Heart left ventricle (tissue), 16 donors: ENCODE measurements at regions not wholly inside any gene's neighbourhood (a gene's known extent, or its start where the extent isn't known, plus 50 kb on each side); places are given as distances from the start of the nearest gene placed in this dataset.

Experiments
- ATAC-seq, 4 donors: fragments of 200-7000 bp; cut with Tn5 transposase; one replicate each; pipeline ENCODE4 v1.9.1; 2020 to 2022; ENCODE audit warnings: moderate library complexity in 4 of 4, mild to moderate bottlenecking in 3 of 4, moderate number of reproducible peaks in 1 of 4
- DNase-seq, 5 donors: peaks; one replicate each; pipeline ENCODE4 v3.0.0-alpha.2; 2020
- H3K27ac ChIP-seq, 12 donors: fragments of 200-600 bp; sonication (generic) in 4 of 12; one replicate each; pipeline versions ENCODE4 v1.5.0 to v1.8.0; 2016 to 2022; ENCODE audit warnings: mild to moderate bottlenecking in 2 of 12
- H3K27me3 ChIP-seq, 9 donors: fragments of 200-600 bp; sonication (generic) in 2 of 9; one replicate each; pipeline versions ENCODE4 v1.5.1 to v1.8.0; 2016 to 2022; ENCODE audit warnings: mild to moderate bottlenecking in 3 of 9
- H3K36me3 ChIP-seq, 9 donors: fragments of 200-600 bp; sonication (generic) in 2 of 9; one replicate each; pipeline versions ENCODE4 v1.5.0 to v1.8.0; 2018 to 2022; ENCODE audit warnings: mild to moderate bottlenecking in 2 of 9
- H3K4me1 ChIP-seq, 12 donors: fragments of 200-600 bp; sonication (generic) in 4 of 12; one replicate each; pipeline versions ENCODE4 v1.5.0 to v1.8.0; 2016 to 2022; ENCODE audit warnings: mild to moderate bottlenecking in 3 of 12
- H3K4me3 ChIP-seq, 12 donors: fragments of 200-600 bp; sonication (generic) in 4 of 12; one replicate each; pipeline versions ENCODE4 v1.5.0 to v1.8.0; 2017 to 2022; ENCODE audit warnings: mild to moderate bottlenecking in 9 of 12, moderate library complexity in 4 of 12
- H3K9me3 ChIP-seq, 12 donors: fragments of 200-600 bp; sonication (generic) in 4 of 12; one replicate each; pipeline versions ENCODE4 v1.5.0 to v1.8.0; 2016 to 2022; ENCODE audit warnings: mild to moderate bottlenecking in 1 of 12
- CTCF ChIP-seq, 12 donors: fragments of 200-600 bp; sonication (generic) in 4 of 12; IDR thresholded peaks; one replicate each; pipeline versions ENCODE4 v1.5.0 to v1.8.0; 2018 to 2022; ENCODE audit warnings: antibody characterized with exemption in 12 of 12, mild to moderate bottlenecking in 5 of 12
- POLR2A ChIP-seq, 2 donors: fragments of 450-650 bp; IDR thresholded peaks; one replicate each; pipeline ENCODE4 v1.6.1; 2017; ENCODE audit warnings: antibody characterized with exemption in 2 of 2, mild to moderate bottlenecking in 2 of 2, moderate library complexity in 2 of 2
- WGBS, 4 donors: extraction: QIAGEN DNeasy Blood & Tissue Kit in 2 of 4; methylation state at CpG; one replicate each; pipeline versions ENCODE4 v1.1.5 to v1.1.7; 2013 to 2018; 5-methylcytosine and 5-hydroxymethylcytosine counted together
- intact Hi-C, 10 donors: fragments of 100-400 bp; cut with DNase I; formaldehyde crosslinking; loops; one replicate each; pipeline versions ENCODE4 v1.11.1 to v1.14.2; 2022
- donor health status: ischemic (EF 13 %, LVEDD 7.1; RV severe dilation, severe dysfunction).
- donor health status: healthy with polysubstance abuse.
- donor health status: DM: no; HTN: yes; CAD: no.
- donor health status: DM: no; HTN: no; CAD: no.
- donor health status: ischemic (EF 25% LVEDD 6.9; RV normal size, moderate dysfunction).
- donor health status: ischemic (EF 25% LVEDD 5.7; RV mildly dilated, moderate dysfunction).
- donor health status: healthy.
- donor health status: DM: yes; HTN: yes; CAD: no.
- donor health status: ischemic (EF 35%, LVEDD 5.7; RV mildly dilated, moderate dysfunction).
- donor health status: nonischemic (EF 11% LVEDD 7.7; RV severe dilation, severe dysfunction).
- donor health status: DM: yes; HTN: yes; CAD: no.
- donor health status: PGD.
- donor health status: ischemic (EF 29% LVEDD 5.4; RV normal size, mild dysfunction).
- donor health status: nonischemic (EF 23%, LVEDD 6.1; RV moderate dilation, normal function).

- no peak for ATAC-seq
- Histone ChIP-seq H3K27me3 (no peaks in the 10 kb centered on the region), H3K27ac (no peak overlapping the region), H3K9me3 (peaks cover 0 to 30% (median 4%) of the 10 kb centered on the region in 12 donors), H3K4me3 (no peak overlapping the region), H3K4me1 (no peaks in the 10 kb centered on the region), H3K36me3 (no peaks in the 10 kb centered on the region)
- TF ChIP-seq CTCF (IDR thresholded peaks at IDR 0.05), result no peak
- no peak for TF ChIP-seq POLR2A (IDR thresholded peaks at IDR 0.05)
- intact Hi-C loops, result no loop called here
- 56 to 81% (median 64%) methylated on average over 4 of the region's 4 CpGs for WGBS, 4 donors
- no peak for DNase-seq
Measured at GRCh38 chr13:71056581-71056980, 810.4 kb downstream of the DACH1 start.

- TF ChIP-seq POLR2A (IDR thresholded peaks at IDR 0.05), result no peak
- no peak for TF ChIP-seq CTCF (IDR thresholded peaks at IDR 0.05)
- 79 to 88% (median 86%) methylated on average over 3 of the region's 3 CpGs for WGBS, 4 donors
- no peak for ATAC-seq
Measured at GRCh38 chr13:71055644-71056043, 811.4 kb downstream of the DACH1 start.

DNA sequence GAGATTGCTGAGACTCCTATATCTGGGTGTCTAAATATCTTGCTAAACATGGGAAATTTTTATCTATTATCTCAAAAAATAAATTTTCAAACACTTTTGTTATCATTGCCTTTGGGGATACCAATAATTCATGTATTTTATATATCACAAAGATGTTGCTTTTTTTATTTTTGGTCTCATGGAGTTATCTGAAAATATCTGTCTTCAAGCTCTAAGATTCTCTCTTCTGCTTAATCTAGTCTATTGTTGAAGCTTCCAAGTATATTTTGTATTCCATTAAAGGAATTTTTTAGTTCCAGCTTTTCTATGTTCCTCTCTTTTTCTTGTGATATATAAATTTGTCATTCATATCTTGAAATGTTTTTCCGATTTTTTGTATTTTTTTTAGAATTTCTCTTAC is 812.0 kb downstream of the DACH1 start:
- intact Hi-C loops, result no loop called here
- no peak for ATAC-seq
- no peak for TF ChIP-seq POLR2A (IDR thresholded peaks at IDR 0.05)
- no peak for TF ChIP-seq CTCF (IDR thresholded peaks at IDR 0.05)
- Histone ChIP-seq H3K4me3 (no peak overlapping the region), H3K4me1 (no peaks in the 10 kb centered on the region), H3K36me3 (no peaks in the 10 kb centered on the region), H3K9me3 (peaks cover 0 to 30% (median 4%) of the 10 kb centered on the region in 12 donors), H3K27me3 (no peaks in the 10 kb centered on the region), H3K27ac (no peak overlapping the region)
- 89 to 98% (median 96%) methylated on average over 1 of the region's 1 CpG for WGBS, 4 donors
- no peak for DNase-seq

More at GRCh38 chr13:71055644-71056043, 811.4 kb downstream of the DACH1 start:
- Histone ChIP-seq H3K4me1 (no peaks in the 10 kb centered on the region), H3K4me3 (no peak overlapping the region), H3K27me3 (no peaks in the 10 kb centered on the region), H3K36me3 (no peaks in the 10 kb centered on the region), H3K27ac (no peak overlapping the region), H3K9me3 (peaks cover 0 to 30% (median 4%) of the 10 kb centered on the region in 12 donors)
- intact Hi-C loops, result no loop called here
- no peak for DNase-seq

GRCh38 chr13:71054358-71054757 is 812.6 kb downstream of the DACH1 start:
- Histone ChIP-seq H3K27me3 (no peaks in the 10 kb centered on the region), H3K4me3 (no peak overlapping the region), H3K27ac (no peak overlapping the region), H3K4me1 (no peaks in the 10 kb centered on the region), H3K36me3 (no peaks in the 10 kb centered on the region), H3K9me3 (peaks cover 0 to 30% (median 4%) of the 10 kb centered on the region in 12 donors)
- intact Hi-C loops, result no loop called here
- DNase-seq, result no peak
- ATAC-seq, result no peak
- TF ChIP-seq CTCF (IDR thresholded peaks at IDR 0.05) (no peak), POLR2A (IDR thresholded peaks at IDR 0.05) (no peak)
- 63 to 76% (median 69%) methylated on average over 1 of the region's 1 CpG for WGBS, 4 donors
